CD14-positive monocyte (primary cell): ENCODE measurements at regions not wholly inside any gene's neighbourhood (a gene's known extent, or its start where the extent isn't known, plus 50 kb on each side); places are given as distances from the start of the nearest gene placed in this dataset.

Source experiments
- DNase-seq, 3 donors: peaks; one replicate each; pipeline ENCODE4 v3.0.0-alpha.2; 2011 to 2022
- H2AFZ ChIP-seq: 2 replicates; pipeline ENCODE4 v1.6.0; 2012; ENCODE audit warnings: mild to moderate bottlenecking, low read depth, low read length, inconsistent platforms; ENCODE audit not compliant: insufficient read depth, poor library complexity, severe bottlenecking
- H3K27ac ChIP-seq, 2 donors: 1 replicate in 1 of 2; 2 replicates in 1 of 2; pipeline ENCODE4 v1.5.1; 2012 to 2013; ENCODE audit warnings: low read length in 2 of 2, control low read depth in 1 of 2, inconsistent platforms in 1 of 2, low read depth in 1 of 2, mild to moderate bottlenecking in 1 of 2
- H3K27me3 ChIP-seq, 2 donors: one replicate each; pipeline versions ENCODE4 v1.6.0 to v1.6.1; 2011 to 2013; ENCODE audit warnings: low read length in 2 of 2; ENCODE audit not compliant: control insufficient read depth in 2 of 2, insufficient read depth in 2 of 2
- H3K36me3 ChIP-seq, 2 donors: replicated peaks in 1 of 2; 1 replicate in 1 of 2; 2 replicates in 1 of 2; pipeline versions ENCODE4 v1.5.1 to v1.6.1; 2012 to 2013; ENCODE audit warnings: low read length in 2 of 2, control low read depth in 1 of 2, inconsistent platforms in 1 of 2, mild to moderate bottlenecking in 1 of 2; ENCODE audit not compliant: insufficient read depth in 2 of 2, control insufficient read depth in 1 of 2
- H3K4me1 ChIP-seq, 2 donors: 1 replicate in 1 of 2; 2 replicates in 1 of 2; pipeline versions ENCODE4 v1.5.1 to v1.6.1; 2012 to 2013; ENCODE audit warnings: low read length in 2 of 2, control low read depth in 1 of 2, inconsistent platforms in 1 of 2, mild to moderate bottlenecking in 1 of 2, moderate library complexity in 1 of 2; ENCODE audit not compliant: insufficient read depth in 2 of 2, control insufficient read depth in 1 of 2
- H3K4me2 ChIP-seq: replicated peaks from 2 replicates; pipeline ENCODE3; 2012; ENCODE audit warnings: low read length, moderate library complexity, mild to moderate bottlenecking; ENCODE audit not compliant: poor library complexity, severe bottlenecking; ENCODE audit errors: extremely low read depth
- H3K4me3 ChIP-seq, 3 experiments: fragments of 200-600 bp in 1 of 3; sonication (generic) in 1 of 3; replicated peaks in 1 of 3; 1 replicate in 2 of 3; 2 replicates in 1 of 3; pipeline ENCODE4 v1.5.1; 2011 to 2013; ENCODE audit warnings: low read length in 3 of 3, mild to moderate bottlenecking in 3 of 3, control low read depth in 2 of 3, low read depth in 2 of 3, inconsistent platforms in 1 of 3, moderate library complexity in 1 of 3
- H3K79me2 ChIP-seq: 2 replicates; pipeline ENCODE4 v1.6.0; 2012; ENCODE audit warnings: mild to moderate bottlenecking, control low read depth, inconsistent platforms, low read length, moderate library complexity; ENCODE audit not compliant: insufficient read depth
- H3K9ac ChIP-seq: 2 replicates; pipeline ENCODE4 v1.6.0; 2017; ENCODE audit warnings: low read length, mild to moderate bottlenecking; ENCODE audit not compliant: insufficient read depth, poor library complexity, severe bottlenecking
- H3K9me3 ChIP-seq, 2 donors: replicated peaks in 1 of 2; 1 replicate in 1 of 2; 2 replicates in 1 of 2; pipeline versions ENCODE4 v1.5.1 to v1.6.1; 2012 to 2013; ENCODE audit warnings: low read length in 2 of 2, control low read depth in 1 of 2; ENCODE audit not compliant: control insufficient read depth in 1 of 2, insufficient read depth in 1 of 2
- H4K20me1 ChIP-seq: 2 replicates; pipeline ENCODE4 v1.6.0; 2012; ENCODE audit warnings: mild to moderate bottlenecking, low read length, control low read depth, moderate library complexity; ENCODE audit not compliant: insufficient read depth
- H3K27ac Mint-ChIP-seq, 7 donors: one replicate each; pipeline ENCODE4 v1.8.0; 2020; ENCODE audit warnings: mild to moderate bottlenecking in 7 of 7, mixed read lengths in 7 of 7, moderate library complexity in 6 of 7, inconsistent platforms in 2 of 7
- H3K27me3 Mint-ChIP-seq, 3 donors: one replicate each; pipeline ENCODE4 v1.8.0; 2021 to 2022; ENCODE audit warnings: low read depth in 3 of 3, mild to moderate bottlenecking in 3 of 3, mixed read lengths in 3 of 3, moderate library complexity in 3 of 3, inconsistent platforms in 1 of 3
- H3K36me3 Mint-ChIP-seq, 2 donors: one replicate each; pipeline ENCODE4 v1.8.0; 2020; ENCODE audit warnings: mixed read lengths in 2 of 2, inconsistent platforms in 1 of 2, mild to moderate bottlenecking in 1 of 2
- H3K4me1 Mint-ChIP-seq: one replicate; pipeline ENCODE4 v1.8.0; 2020; ENCODE audit warnings: mild to moderate bottlenecking, mixed read lengths
- H3K4me3 Mint-ChIP-seq, 2 donors: one replicate each; pipeline ENCODE4 v1.8.0; 2020; ENCODE audit warnings: mild to moderate bottlenecking in 2 of 2, mixed read lengths in 2 of 2, moderate library complexity in 1 of 2
- H3K9me3 Mint-ChIP-seq, 7 donors: one replicate each; pipeline ENCODE4 v1.8.0; 2020 to 2022; ENCODE audit warnings: mixed read lengths in 7 of 7, mild to moderate bottlenecking in 6 of 7, moderate library complexity in 6 of 7, inconsistent platforms in 2 of 7
- WGBS: methylation state at CpG from one replicate; pipeline ENCODE4 v1.1.5; 2013; ENCODE audit warnings: missing lambda C conversion rate; ENCODE audit not compliant: insufficient coverage; 5-methylcytosine and 5-hydroxymethylcytosine counted together
- intact Hi-C, 2 donors: fragments of 100-400 bp; cut with micrococcal nuclease; formaldehyde crosslinking; loops; one replicate each; pipeline versions ENCODE4 v1.15.0 to v1.15.1; 2023
- TF ChIP-seq, protein P1 (sequence below): fragments of 200-600 bp; IDR thresholded peaks from one replicate; pipeline ENCODE4 v1.8.0; 2022; ENCODE audit warnings: antibody characterized with exemption, mild to moderate bottlenecking

DNA sequence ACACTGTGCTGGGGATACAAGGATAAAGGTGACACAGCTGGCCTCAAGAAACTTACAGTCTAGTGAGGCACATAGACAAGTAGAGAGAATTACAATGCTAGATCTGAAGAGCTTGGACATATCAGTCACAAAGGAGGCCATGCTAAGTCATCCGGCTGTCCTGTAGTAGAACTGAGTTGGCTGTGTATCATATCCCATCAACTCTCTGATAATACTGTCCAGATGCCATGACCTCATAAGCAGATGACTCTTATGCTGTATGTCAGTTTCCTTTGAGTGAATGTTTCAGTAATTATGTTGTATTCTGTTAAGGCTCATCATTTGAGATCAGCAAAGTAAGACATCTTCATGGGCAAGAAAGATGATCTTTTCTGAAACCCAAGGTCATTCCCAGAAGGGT lies 442.9 kb downstream of the MID1IP1 start:
- WGBS, result no CpG with 5 or more reads among the region's 1 CpG
- H3K27ac ChIP-seq, result no peak overlapping the region
- Mint-ChIP-seq H3K4me1 (no peaks in the 10 kb centered on the region), H3K27me3 (peaks cover under 1 to 4% (median 4%) of the 10 kb centered on the region in 3 donors), H3K36me3 (no peaks in the 10 kb centered on the region), H3K27ac (no peak overlapping the region), H3K9me3 (no peaks in the 10 kb centered on the region), H3K4me3 (no peak overlapping the region)
- peaks cover 0 to 4% of the 10 kb centered on the region in 2 donors for H3K27me3 ChIP-seq
- DNase-seq, result no peak
- H3K9me3 ChIP-seq, result no peaks in the 10 kb centered on the region
- no peaks in the 10 kb centered on the region for H3K4me1 ChIP-seq
- H3K4me2 ChIP-seq, result no peak overlapping the region
- no peak overlapping the region for H3K9ac ChIP-seq
- TF ChIP-seq, protein P1, sequence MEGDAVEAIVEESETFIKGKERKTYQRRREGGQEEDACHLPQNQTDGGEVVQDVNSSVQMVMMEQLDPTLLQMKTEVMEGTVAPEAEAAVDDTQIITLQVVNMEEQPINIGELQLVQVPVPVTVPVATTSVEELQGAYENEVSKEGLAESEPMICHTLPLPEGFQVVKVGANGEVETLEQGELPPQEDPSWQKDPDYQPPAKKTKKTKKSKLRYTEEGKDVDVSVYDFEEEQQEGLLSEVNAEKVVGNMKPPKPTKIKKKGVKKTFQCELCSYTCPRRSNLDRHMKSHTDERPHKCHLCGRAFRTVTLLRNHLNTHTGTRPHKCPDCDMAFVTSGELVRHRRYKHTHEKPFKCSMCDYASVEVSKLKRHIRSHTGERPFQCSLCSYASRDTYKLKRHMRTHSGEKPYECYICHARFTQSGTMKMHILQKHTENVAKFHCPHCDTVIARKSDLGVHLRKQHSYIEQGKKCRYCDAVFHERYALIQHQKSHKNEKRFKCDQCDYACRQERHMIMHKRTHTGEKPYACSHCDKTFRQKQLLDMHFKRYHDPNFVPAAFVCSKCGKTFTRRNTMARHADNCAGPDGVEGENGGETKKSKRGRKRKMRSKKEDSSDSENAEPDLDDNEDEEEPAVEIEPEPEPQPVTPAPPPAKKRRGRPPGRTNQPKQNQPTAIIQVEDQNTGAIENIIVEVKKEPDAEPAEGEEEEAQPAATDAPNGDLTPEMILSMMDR, result no peak
- no peaks in the 10 kb centered on the region for H3K36me3 ChIP-seq
- intact Hi-C loops, result no loop called here
- H3K4me3 ChIP-seq, result no peak overlapping the region
- no peaks in the 10 kb centered on the region for H4K20me1 ChIP-seq
- H2AFZ ChIP-seq, result no peak overlapping the region
- no peaks in the 10 kb centered on the region for H3K79me2 ChIP-seq

- WGBS, result no CpG with 5 or more reads among the region's 2 CpGs
- no peaks in the 10 kb centered on the region for H3K36me3 ChIP-seq
- H3K27me3 ChIP-seq, result peaks cover 0 to 4% of the 10 kb centered on the region in 2 donors
- no peak for DNase-seq
- Mint-ChIP-seq H3K27ac (no peak overlapping the region), H3K4me3 (no peak overlapping the region), H3K36me3 (no peaks in the 10 kb centered on the region), H3K4me1 (no peaks in the 10 kb centered on the region), H3K27me3 (peaks cover 2 to 4% (median 4%) of the 10 kb centered on the region in 3 donors), H3K9me3 (no peaks in the 10 kb centered on the region)
- no peaks in the 10 kb centered on the region for H3K9me3 ChIP-seq
- H2AFZ ChIP-seq, result no peak overlapping the region
- H3K79me2 ChIP-seq, result no peaks in the 10 kb centered on the region
- H3K27ac ChIP-seq, result no peak overlapping the region
- H4K20me1 ChIP-seq, result no peaks in the 10 kb centered on the region
- no peak overlapping the region for H3K9ac ChIP-seq
- H3K4me3 ChIP-seq, result no peak overlapping the region
- intact Hi-C loops, result no loop called here
- no peak overlapping the region for H3K4me2 ChIP-seq
- TF ChIP-seq, protein P1, result no peak
- H3K4me1 ChIP-seq, result no peaks in the 10 kb centered on the region
Observed at GRCh38 chrX:39245024-39245423, 443.8 kb downstream of the MID1IP1 start.
